Fibroblast of pulmonary artery (primary cell): ENCODE measurements at regions not wholly inside any gene's neighbourhood (a gene's known extent, or its start where the extent isn't known, plus 50 kb on each side); places are given as distances from the start of the nearest gene placed in this dataset.

Experiments
- DNase-seq: peaks from one replicate; pipeline ENCODE4 v3.0.0-alpha.2; 2010; ENCODE audit warnings: low read depth
- H3K4me3 ChIP-seq: replicated peaks from 2 replicates; pipeline ENCODE4 v1.5.1; 2011; ENCODE audit warnings: low read depth, mild to moderate bottlenecking, control low read depth, low read length, moderate library complexity
- TF ChIP-seq, protein P1 (sequence below): IDR thresholded peaks from 2 replicates; pipeline ENCODE4 v1.5.1; 2011; ENCODE audit warnings: mild to moderate bottlenecking, control low read depth, low read length, inconsistent platforms; ENCODE audit errors: missing control alignments

DNA sequence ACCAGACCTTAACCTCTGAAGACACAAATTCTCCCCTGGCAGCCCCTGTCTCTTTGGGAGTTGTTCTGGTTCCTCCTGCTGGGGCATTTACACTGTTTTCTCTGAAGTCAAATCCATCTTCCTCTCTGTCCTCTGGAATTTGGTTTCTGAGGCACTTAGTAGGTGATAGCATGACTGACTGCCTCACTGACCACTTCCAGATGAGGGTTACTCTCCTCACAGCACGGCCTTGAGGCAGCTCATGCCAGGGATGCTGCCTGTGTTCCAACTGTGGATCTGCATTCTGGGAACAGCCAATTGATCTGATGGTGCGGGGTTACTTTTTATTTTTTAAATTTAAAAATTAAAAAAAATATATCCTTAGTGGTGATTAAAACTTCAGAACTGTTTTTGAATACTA lies 140.9 kb upstream of the ROPN1 start:
- TF ChIP-seq, protein P1, sequence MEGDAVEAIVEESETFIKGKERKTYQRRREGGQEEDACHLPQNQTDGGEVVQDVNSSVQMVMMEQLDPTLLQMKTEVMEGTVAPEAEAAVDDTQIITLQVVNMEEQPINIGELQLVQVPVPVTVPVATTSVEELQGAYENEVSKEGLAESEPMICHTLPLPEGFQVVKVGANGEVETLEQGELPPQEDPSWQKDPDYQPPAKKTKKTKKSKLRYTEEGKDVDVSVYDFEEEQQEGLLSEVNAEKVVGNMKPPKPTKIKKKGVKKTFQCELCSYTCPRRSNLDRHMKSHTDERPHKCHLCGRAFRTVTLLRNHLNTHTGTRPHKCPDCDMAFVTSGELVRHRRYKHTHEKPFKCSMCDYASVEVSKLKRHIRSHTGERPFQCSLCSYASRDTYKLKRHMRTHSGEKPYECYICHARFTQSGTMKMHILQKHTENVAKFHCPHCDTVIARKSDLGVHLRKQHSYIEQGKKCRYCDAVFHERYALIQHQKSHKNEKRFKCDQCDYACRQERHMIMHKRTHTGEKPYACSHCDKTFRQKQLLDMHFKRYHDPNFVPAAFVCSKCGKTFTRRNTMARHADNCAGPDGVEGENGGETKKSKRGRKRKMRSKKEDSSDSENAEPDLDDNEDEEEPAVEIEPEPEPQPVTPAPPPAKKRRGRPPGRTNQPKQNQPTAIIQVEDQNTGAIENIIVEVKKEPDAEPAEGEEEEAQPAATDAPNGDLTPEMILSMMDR: no peak
- no peak for DNase-seq
- no peak overlapping the region for H3K4me3 ChIP-seq

DNA sequence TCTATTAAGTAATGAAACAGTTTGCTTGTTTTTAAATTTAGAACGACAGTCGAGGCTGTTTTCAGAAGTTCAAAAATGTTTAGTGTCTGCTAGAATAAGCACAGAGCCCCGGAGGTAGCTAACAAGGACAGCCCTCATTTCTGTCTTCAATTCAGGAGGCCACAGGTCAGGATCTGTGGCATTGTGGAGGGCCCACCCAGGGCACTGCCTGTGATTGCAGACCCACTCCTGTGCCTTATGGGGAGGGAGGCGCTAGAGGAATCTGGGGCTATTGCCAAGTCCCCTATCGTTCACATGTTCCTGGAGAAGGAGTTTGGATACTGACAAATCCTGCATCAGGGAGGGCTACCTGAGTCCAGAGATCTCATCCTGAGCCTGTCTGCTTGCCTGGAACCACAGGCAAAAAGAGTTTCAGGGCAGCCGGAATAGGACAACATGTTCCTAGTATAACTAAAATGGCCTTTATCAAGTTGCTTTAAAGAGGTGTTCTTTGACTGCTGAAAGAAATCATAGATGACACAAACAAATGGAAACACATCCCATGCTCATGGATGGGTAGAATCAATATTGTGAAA lies 141.5 kb upstream of the ROPN1 start:
- DNase-seq: no peak
- TF ChIP-seq, protein P1: no peak
- no peak overlapping the region for H3K4me3 ChIP-seq

DNA sequence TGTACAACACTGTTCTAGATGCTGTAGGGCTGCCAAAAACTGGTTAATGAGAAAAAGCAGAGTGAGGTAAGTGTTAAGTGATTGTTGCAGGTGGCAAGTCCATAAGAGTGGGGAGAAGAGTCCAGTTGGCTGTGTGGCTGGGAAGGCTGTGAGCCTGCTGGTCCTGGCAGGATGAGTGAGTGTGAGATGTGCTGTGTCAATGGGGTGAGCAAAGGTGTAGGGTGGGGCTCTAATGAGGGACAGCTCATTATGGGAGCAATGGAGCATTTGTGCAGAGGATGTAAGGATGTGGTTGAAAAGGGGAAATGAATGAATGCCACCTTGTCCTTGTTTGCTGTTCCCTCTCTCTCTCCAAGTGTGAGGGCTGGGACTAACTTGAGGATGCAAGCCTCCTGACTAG lies 145.3 kb upstream of the ROPN1 start:
- no peak for DNase-seq
- TF ChIP-seq, protein P1: no peak

DNA sequence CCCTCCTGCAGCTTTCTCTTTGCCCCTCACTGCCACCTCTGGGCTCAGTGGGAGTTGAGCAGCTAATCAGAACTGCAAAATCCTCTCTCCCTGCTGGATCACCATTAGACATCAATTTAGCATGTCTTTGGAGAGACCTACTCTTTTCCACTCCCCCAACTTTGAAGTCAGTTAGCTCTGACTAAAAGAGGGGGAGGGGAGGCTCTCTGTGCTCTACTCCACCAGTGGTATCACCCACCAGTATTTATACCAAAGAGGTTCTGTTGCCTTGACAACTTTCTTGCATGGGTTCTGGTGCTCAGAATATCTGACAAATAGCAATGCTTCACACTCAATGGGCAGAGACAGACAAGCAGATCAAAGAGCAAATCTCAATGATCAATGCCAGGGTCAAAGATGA lies 146.2 kb upstream of the ROPN1 start:
- DNase-seq: no peak
- H3K4me3 ChIP-seq: no peak overlapping the region
- TF ChIP-seq, protein P1: no peak

More for the DNA sequence above, 145.3 kb upstream of the ROPN1 start:
- H3K4me3 ChIP-seq: no peak overlapping the region

DNA sequence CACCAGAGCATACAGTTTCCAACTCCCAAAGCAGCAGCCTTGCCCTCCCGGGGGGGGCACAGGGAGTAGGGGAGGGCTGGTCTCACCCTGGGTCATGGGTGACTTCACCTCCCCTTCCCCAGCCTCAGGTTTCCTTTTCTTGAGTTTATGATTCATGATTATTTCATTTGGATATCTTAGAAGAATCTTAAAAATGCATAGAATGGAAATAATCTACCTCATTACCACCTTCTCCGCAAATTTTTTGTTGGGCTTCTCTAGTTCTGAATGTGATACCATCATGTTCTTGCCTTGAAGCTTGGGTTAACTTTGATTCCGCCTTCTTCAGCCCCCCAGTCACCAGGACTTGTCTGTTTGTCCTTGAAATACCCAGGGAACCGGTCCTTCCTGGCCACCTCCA lies 148.8 kb upstream of the ROPN1 start:
- TF ChIP-seq, protein P1: no peak
- DNase-seq: no peak

DNA sequence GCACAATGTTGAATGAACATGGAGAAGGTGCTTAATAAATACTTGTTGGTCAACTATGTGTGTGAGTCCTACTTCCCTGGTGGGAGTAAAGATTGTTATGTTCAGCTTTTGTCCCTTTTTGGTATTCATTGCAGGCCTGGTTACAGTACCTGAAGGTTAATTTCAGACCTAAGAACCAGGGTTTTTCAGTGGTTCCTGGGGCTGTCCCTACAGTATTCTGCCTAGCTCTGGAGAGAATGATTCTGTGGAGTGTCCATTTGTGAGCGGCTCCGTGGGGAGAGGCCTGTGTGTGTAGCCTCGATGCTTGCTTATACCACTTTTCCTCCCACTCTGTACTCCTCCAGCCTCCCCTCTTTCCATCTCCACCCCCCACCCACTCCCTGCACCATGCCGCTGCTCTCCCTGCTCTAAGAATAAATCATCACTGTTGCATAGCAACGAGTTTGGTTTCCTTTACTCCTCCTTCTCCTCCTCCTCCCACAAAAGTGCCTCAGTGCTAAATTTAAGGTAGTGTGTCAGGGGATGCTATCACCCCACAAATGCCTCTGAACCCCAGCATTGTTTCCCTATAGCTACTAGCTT lies 150.6 kb upstream of the ROPN1 start:
- no peak overlapping the region for H3K4me3 ChIP-seq
- TF ChIP-seq, protein P1: no peak
- no peak for DNase-seq

More for the DNA sequence above, 148.8 kb upstream of the ROPN1 start:
- H3K4me3 ChIP-seq: no peak overlapping the region

DNA sequence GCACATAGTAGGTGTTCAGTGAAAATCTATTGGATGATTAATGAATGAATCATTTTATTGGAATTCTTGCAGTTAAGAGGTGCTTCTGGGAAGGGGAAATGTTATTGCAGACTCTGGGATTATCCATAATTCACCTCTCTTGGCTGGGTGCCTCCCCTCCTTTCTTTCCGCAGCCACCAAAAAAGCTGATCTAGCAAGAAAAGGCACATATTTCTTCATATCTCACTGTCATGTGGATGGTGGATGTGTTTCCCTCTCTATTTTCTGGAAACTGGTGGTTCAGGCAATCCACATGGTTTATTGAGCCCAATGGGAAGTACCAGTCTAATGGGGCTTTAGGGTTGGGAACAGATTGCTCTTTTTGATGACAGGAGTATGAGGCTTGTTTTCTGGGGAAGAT lies 151.1 kb upstream of the ROPN1 start:
- DNase-seq: no peak
- TF ChIP-seq, protein P1: no peak
- H3K4me3 ChIP-seq: no peak overlapping the region
